OCI-LY1 (cell line): ENCODE measurements at regions not wholly inside any gene's neighbourhood (a gene's known extent, or its start where the extent isn't known, plus 50 kb on each side); places are given as distances from the start of the nearest gene placed in this dataset.

Experiments
- CTCF ChIP-seq: fragments of 200-600 bp; sonication (generic), shearing (Covaris generic); IDR thresholded peaks from 2 replicates; pipeline ENCODE4 v1.5.1; 2017; ENCODE audit warnings: mild to moderate bottlenecking, antibody characterized with exemption, low read length, moderate library complexity, mixed read lengths
- EZH2 ChIP-seq: fragments of 200-600 bp; sonication (generic), shearing (Covaris generic); IDR thresholded peaks from 2 replicates; pipeline ENCODE4 v1.8.0; 2017; ENCODE audit warnings: borderline replicate concordance, mixed run types, mild to moderate bottlenecking, antibody characterized with exemption, low read length, moderate library complexity, mixed read lengths

- TF ChIP-seq CTCF: no peak
- TF ChIP-seq EZH2: no peak
Observed at GRCh38 chr14:76580967-76581366, 180.3 kb upstream of the VASH1 start.
